OCI-LY1 (cell line): ENCODE measurements at regions not wholly inside any gene's neighbourhood (a gene's known extent, or its start where the extent isn't known, plus 50 kb on each side); places are given as distances from the start of the nearest gene placed in this dataset.

Experiments used
- H2AFZ ChIP-seq: fragments of 200-600 bp; sonication (generic), shearing (Covaris generic); 2 replicates; pipeline ENCODE4 v1.6.0; 2014; ENCODE audit warnings: antibody characterized with exemption, mild to moderate bottlenecking, low read length
- H3F3A ChIP-seq: fragments of 200-600 bp; sonication (generic), shearing (Covaris generic); 2 replicates; pipeline ENCODE4 v1.6.0; 2014; ENCODE audit warnings: mild to moderate bottlenecking, antibody characterized with exemption, low read length, moderate library complexity; ENCODE audit not compliant: insufficient read depth
- H3K27ac ChIP-seq: fragments of 200-600 bp; sonication (generic); 2 replicates; pipeline ENCODE4 v1.5.1; 2014; ENCODE audit warnings: low read length, mixed run types, mild to moderate bottlenecking, low read depth; ENCODE audit not compliant: poor library complexity, severe bottlenecking
- H3K27me3 ChIP-seq: fragments of 200-600 bp; sonication (generic); 2 replicates; pipeline ENCODE4 v1.6.0; 2014; ENCODE audit warnings: antibody characterized with exemption, mild to moderate bottlenecking, low read length, moderate library complexity; ENCODE audit not compliant: insufficient read depth
- H3K36me3 ChIP-seq: fragments of 200-600 bp; sonication (generic); 2 replicates; pipeline ENCODE4 v1.6.1; 2014; ENCODE audit warnings: mild to moderate bottlenecking, antibody characterized with exemption, low read length, moderate library complexity, mixed read lengths; ENCODE audit not compliant: insufficient read depth
- H3K4me1 ChIP-seq: fragments of 200-600 bp; sonication (generic); 2 replicates; pipeline ENCODE4 v1.5.1; 2014; ENCODE audit warnings: mild to moderate bottlenecking, low read length, moderate library complexity; ENCODE audit not compliant: insufficient read depth, severe bottlenecking
- H3K4me2 ChIP-seq: fragments of 200-600 bp; sonication (generic), shearing (Covaris generic); 2 replicates; pipeline ENCODE4 v1.6.1; 2014; ENCODE audit warnings: low read length
- H3K4me3 ChIP-seq: fragments of 200-600 bp; sonication (generic); 2 replicates; pipeline ENCODE4 v1.5.1; 2014; ENCODE audit warnings: low read length, low read depth, mild to moderate bottlenecking, mixed read lengths; ENCODE audit not compliant: poor library complexity, severe bottlenecking
- H3K79me2 ChIP-seq: fragments of 200-600 bp; shearing (Covaris generic); 2 replicates; pipeline ENCODE4 v1.6.1; 2016; ENCODE audit warnings: mixed run types, low read length, mixed read lengths; ENCODE audit not compliant: insufficient read depth
- H3K9ac ChIP-seq: fragments of 200-600 bp; sonication (generic), shearing (Covaris generic); 2 replicates; pipeline ENCODE4 v1.6.1; 2014; ENCODE audit warnings: mild to moderate bottlenecking, low read length, mixed read lengths
- H3K9me2 ChIP-seq: fragments of 200-600 bp; sonication (generic), shearing (Covaris generic); 2 replicates; pipeline ENCODE4 v1.6.1; 2014; ENCODE audit warnings: low read depth, mild to moderate bottlenecking, low read length, mixed read lengths
- H3K9me3 ChIP-seq: fragments of 200-600 bp; shearing (Covaris generic); 2 replicates; pipeline ENCODE4 v1.6.1; 2014; ENCODE audit warnings: low read length, mixed read lengths
- H4K20me1 ChIP-seq: fragments of 200-600 bp; sonication (generic), shearing (Covaris generic); 2 replicates; pipeline ENCODE4 v1.6.0; 2016; ENCODE audit warnings: mild to moderate bottlenecking, low read length; ENCODE audit not compliant: insufficient read depth
- EZH2 ChIP-seq: fragments of 200-600 bp; sonication (generic), shearing (Covaris generic); IDR thresholded peaks from 2 replicates; pipeline ENCODE4 v1.8.0; 2017; ENCODE audit warnings: borderline replicate concordance, mixed run types, mild to moderate bottlenecking, antibody characterized with exemption, low read length, moderate library complexity, mixed read lengths
- TF ChIP-seq, protein P1 (sequence below): fragments of 200-600 bp; sonication (generic), shearing (Covaris generic); IDR thresholded peaks from 2 replicates; pipeline ENCODE4 v1.5.1; 2017; ENCODE audit warnings: mild to moderate bottlenecking, antibody characterized with exemption, low read length, moderate library complexity, mixed read lengths

DNA sequence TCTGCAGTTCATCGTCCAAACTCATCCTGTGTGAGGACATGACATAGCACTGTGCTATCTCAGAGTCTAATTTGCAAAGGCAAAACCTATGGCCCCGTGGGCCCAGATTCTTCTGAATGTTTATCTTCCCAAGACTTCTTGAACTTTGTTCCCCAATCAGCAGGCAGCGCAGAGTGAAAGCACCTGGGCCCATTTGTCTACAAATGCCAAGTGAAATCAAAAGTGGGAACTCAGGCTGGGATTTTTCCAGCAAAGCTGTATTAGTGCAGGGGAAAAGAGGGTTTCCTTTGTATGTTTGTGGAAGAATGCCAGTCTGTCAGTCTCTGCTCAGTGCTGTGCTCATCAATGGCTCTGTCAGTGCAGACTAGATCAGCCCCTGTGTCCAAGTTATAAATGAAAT, 55.8 kb downstream of the FOXD1 start:
- no peaks in the 10 kb centered on the region for H3K36me3 ChIP-seq
- no peak overlapping the region for H3K27ac ChIP-seq
- no peak overlapping the region for H3K4me2 ChIP-seq
- H3K9me3 ChIP-seq: no peaks in the 10 kb centered on the region
- TF ChIP-seq, protein P1, sequence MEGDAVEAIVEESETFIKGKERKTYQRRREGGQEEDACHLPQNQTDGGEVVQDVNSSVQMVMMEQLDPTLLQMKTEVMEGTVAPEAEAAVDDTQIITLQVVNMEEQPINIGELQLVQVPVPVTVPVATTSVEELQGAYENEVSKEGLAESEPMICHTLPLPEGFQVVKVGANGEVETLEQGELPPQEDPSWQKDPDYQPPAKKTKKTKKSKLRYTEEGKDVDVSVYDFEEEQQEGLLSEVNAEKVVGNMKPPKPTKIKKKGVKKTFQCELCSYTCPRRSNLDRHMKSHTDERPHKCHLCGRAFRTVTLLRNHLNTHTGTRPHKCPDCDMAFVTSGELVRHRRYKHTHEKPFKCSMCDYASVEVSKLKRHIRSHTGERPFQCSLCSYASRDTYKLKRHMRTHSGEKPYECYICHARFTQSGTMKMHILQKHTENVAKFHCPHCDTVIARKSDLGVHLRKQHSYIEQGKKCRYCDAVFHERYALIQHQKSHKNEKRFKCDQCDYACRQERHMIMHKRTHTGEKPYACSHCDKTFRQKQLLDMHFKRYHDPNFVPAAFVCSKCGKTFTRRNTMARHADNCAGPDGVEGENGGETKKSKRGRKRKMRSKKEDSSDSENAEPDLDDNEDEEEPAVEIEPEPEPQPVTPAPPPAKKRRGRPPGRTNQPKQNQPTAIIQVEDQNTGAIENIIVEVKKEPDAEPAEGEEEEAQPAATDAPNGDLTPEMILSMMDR: no peak
- no peak for TF ChIP-seq EZH2
- no peak overlapping the region for H2AFZ ChIP-seq
- H3K27me3 ChIP-seq: no peaks in the 10 kb centered on the region
- H4K20me1 ChIP-seq: no peaks in the 10 kb centered on the region
- H3F3A ChIP-seq: no peaks in the 10 kb centered on the region
- H3K4me1 ChIP-seq: no peaks in the 10 kb centered on the region
- no peaks in the 10 kb centered on the region for H3K9me2 ChIP-seq
- H3K4me3 ChIP-seq: no peak overlapping the region
- no peak overlapping the region for H3K9ac ChIP-seq
- no peaks in the 10 kb centered on the region for H3K79me2 ChIP-seq

DNA sequence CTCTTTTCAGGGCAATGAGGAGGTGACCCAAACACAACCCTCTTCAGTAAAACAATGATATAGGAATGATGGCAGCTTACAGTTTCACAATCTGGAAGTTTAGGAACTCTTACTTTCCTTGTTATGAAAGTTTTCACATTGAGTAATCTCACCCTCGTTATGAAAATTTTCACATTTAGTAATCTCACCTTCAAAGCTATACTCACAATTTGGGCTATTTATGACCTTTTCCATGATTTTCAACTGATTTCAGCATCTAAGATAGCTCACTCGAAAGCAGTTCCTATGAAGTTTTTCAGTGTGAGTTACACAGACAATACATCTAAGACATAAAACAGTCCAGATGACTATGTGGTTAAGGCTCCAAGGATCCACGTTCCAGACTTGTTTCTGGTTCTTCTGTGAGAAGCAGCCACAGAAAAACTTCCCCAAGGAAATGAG, 57.1 kb downstream of the FOXD1 start:
- TF ChIP-seq EZH2: no peak
- TF ChIP-seq, protein P1: no peak
- Histone ChIP-seq H3K4me2 (no peak overlapping the region), H3K27me3 (no peaks in the 10 kb centered on the region), H4K20me1 (no peaks in the 10 kb centered on the region), H3K9ac (no peak overlapping the region), H3K36me3 (no peaks in the 10 kb centered on the region), H3K9me3 (no peaks in the 10 kb centered on the region), H3K27ac (no peak overlapping the region), H3K79me2 (no peaks in the 10 kb centered on the region), H3K4me1 (no peaks in the 10 kb centered on the region), H3K4me3 (no peak overlapping the region), H3K9me2 (no peaks in the 10 kb centered on the region), H3F3A (no peaks in the 10 kb centered on the region), H2AFZ (no peak overlapping the region)

DNA sequence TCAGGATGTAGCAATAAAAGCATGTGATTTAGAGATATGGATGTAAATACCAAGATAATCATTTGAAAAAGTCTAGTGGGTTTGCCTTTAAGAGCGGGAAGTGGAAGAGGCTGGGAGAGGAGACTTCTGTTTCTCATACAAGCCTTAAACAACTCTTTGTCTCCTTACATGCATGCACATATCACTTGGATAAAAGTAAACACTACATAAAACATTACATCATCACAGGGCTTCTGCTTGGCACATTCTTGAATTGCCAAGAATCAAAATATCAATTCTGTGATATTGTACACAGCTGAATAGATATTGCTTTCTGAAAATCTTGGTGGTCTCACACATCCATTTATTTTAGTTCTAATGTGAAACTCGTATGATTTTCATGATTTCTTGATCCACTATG, 57.6 kb downstream of the FOXD1 start:
- Histone ChIP-seq H3K4me2 (no peak overlapping the region), H3K9me2 (no peaks in the 10 kb centered on the region), H3K27ac (no peak overlapping the region), H2AFZ (no peak overlapping the region), H3K36me3 (no peaks in the 10 kb centered on the region), H3K4me3 (no peak overlapping the region), H3F3A (no peaks in the 10 kb centered on the region), H3K9me3 (no peaks in the 10 kb centered on the region), H4K20me1 (no peaks in the 10 kb centered on the region), H3K9ac (no peak overlapping the region), H3K4me1 (no peaks in the 10 kb centered on the region), H3K79me2 (no peaks in the 10 kb centered on the region), H3K27me3 (no peaks in the 10 kb centered on the region)
- TF ChIP-seq, protein P1: no peak
- no peak for TF ChIP-seq EZH2
